Natural killer cell (primary cell): ENCODE measurements at regions not wholly inside any gene's neighbourhood (a gene's known extent, or its start where the extent isn't known, plus 50 kb on each side); places are given as distances from the start of the nearest gene placed in this dataset.
A peak's percentile ranks its signal among the peaks of the same experiment; 100 is the strongest.

Experiments
- ATAC-seq, 3 donors: fragments of 150-1000 bp in 2 of 3; fragments of 200-7000 bp in 1 of 3; cut with Tn5 transposase; 1 replicate in 1 of 3; 2 replicates in 2 of 3; pipeline ENCODE4 v1.10.0; 2021; ENCODE audit warnings: mild to moderate bottlenecking in 2 of 3, moderate library complexity in 2 of 3
- DNase-seq, 2 donors: peaks; one replicate each; pipeline versions ENCODE4 v3.0.0 to v3.0.0-alpha.2; 2013 to 2021; ENCODE audit warnings: mixed read lengths in 1 of 2
- H3K27ac ChIP-seq: one replicate; pipeline ENCODE4 v1.5.1; 2013; ENCODE audit warnings: mild to moderate bottlenecking, low read length
- H3K27me3 ChIP-seq: one replicate; pipeline ENCODE4 v1.6.1; 2013; ENCODE audit warnings: low read length; ENCODE audit not compliant: control insufficient read depth, insufficient read depth
- H3K36me3 ChIP-seq: one replicate; pipeline ENCODE4 v1.6.1; 2013; ENCODE audit warnings: low read length; ENCODE audit not compliant: control insufficient read depth, insufficient read depth
- H3K4me1 ChIP-seq: one replicate; pipeline ENCODE4 v1.6.1; 2013; ENCODE audit warnings: low read length; ENCODE audit not compliant: control insufficient read depth, insufficient read depth
- H3K4me3 ChIP-seq: one replicate; pipeline ENCODE4 v1.5.1; 2013; ENCODE audit warnings: low read length
- H3K9me3 ChIP-seq: one replicate; pipeline ENCODE4 v1.6.1; 2013; ENCODE audit warnings: low read length; ENCODE audit not compliant: control insufficient read depth, insufficient read depth
- H3K27ac Mint-ChIP-seq, 2 donors: one replicate each; pipeline ENCODE4 v1.8.0; 2022; ENCODE audit warnings: mild to moderate bottlenecking in 2 of 2, mixed read lengths in 2 of 2, moderate library complexity in 1 of 2
- H3K27me3 Mint-ChIP-seq, 2 donors: one replicate each; pipeline ENCODE4 v1.8.0; 2022; ENCODE audit warnings: low read depth in 2 of 2, mixed read lengths in 2 of 2
- H3K36me3 Mint-ChIP-seq: one replicate; pipeline ENCODE4 v1.8.0; 2022; ENCODE audit warnings: mixed read lengths
- H3K4me1 Mint-ChIP-seq, 2 donors: one replicate each; pipeline ENCODE4 v1.8.0; 2022; ENCODE audit warnings: mixed read lengths in 2 of 2
- H3K4me3 Mint-ChIP-seq: one replicate; pipeline ENCODE4 v1.8.0; 2022; ENCODE audit warnings: mild to moderate bottlenecking, moderate library complexity, mixed read lengths
- H3K9me3 Mint-ChIP-seq, 2 donors: one replicate each; pipeline ENCODE4 v1.8.0; 2022; ENCODE audit warnings: mixed read lengths in 2 of 2
- WGBS: methylation state at CpG from one replicate; pipeline ENCODE4 v1.1.7; 2013; ENCODE audit warnings: missing lambda C conversion rate; ENCODE audit not compliant: insufficient coverage; 5-methylcytosine and 5-hydroxymethylcytosine counted together
- intact Hi-C: fragments of 100-400 bp; cut with micrococcal nuclease; formaldehyde crosslinking; loops from one replicate; pipeline ENCODE4 v1.14.2; 2022
- TF ChIP-seq, protein P1 (sequence below): fragments of 200-600 bp; IDR thresholded peaks from one replicate; pipeline ENCODE4 v1.8.0; 2022; ENCODE audit warnings: antibody characterized with exemption

DNA sequence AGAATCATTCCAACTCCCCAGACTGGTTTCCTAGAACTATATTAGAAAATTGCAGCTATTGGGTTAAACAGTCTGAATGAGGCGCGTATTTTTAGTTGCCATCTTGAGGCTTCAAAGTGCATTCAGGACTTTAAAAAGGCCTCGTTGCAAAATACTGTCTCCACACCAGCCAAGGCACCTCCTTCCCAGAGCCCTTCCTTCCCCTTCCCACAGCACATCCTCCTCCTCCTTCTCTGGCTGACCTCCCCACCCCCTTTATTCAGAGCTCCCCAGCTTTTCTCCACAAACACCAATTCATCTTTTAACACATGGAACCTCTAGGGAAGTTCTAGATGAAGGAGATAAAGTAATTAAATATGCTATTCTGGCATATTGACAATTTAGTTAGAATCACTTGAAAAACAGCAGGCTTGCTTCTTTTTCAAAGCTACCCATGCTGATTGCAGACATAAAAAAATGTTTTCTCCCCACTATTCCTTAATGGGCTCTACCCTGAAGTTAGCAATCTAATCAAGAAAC, 90.3 kb downstream of the RTP5 start:
- H3K36me3 ChIP-seq, result no peaks in the 10 kb centered on the region
- Mint-ChIP-seq H3K4me1 (peaks cover 0 to 19% of the 10 kb centered on the region in 2 donors), H3K36me3 (no peaks in the 10 kb centered on the region), H3K27ac (peak overlapping the region in 1 of 2 donors; percentile 54), H3K4me3 (no peak overlapping the region), H3K9me3 (no peaks in the 10 kb centered on the region), H3K27me3 (peaks cover 0 to 2% of the 10 kb centered on the region in 2 donors)
- H3K9me3 ChIP-seq, result peaks cover 4% of the 10 kb centered on the region
- intact Hi-C loops, result no loop called here
- no peak overlapping the region for H3K4me3 ChIP-seq
- no peaks in the 10 kb centered on the region for H3K27me3 ChIP-seq
- TF ChIP-seq, protein P1, sequence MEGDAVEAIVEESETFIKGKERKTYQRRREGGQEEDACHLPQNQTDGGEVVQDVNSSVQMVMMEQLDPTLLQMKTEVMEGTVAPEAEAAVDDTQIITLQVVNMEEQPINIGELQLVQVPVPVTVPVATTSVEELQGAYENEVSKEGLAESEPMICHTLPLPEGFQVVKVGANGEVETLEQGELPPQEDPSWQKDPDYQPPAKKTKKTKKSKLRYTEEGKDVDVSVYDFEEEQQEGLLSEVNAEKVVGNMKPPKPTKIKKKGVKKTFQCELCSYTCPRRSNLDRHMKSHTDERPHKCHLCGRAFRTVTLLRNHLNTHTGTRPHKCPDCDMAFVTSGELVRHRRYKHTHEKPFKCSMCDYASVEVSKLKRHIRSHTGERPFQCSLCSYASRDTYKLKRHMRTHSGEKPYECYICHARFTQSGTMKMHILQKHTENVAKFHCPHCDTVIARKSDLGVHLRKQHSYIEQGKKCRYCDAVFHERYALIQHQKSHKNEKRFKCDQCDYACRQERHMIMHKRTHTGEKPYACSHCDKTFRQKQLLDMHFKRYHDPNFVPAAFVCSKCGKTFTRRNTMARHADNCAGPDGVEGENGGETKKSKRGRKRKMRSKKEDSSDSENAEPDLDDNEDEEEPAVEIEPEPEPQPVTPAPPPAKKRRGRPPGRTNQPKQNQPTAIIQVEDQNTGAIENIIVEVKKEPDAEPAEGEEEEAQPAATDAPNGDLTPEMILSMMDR, result no peak
- no peak overlapping the region for H3K27ac ChIP-seq
- H3K4me1 ChIP-seq, result peaks cover 5% of the 10 kb centered on the region
- no peak for DNase-seq
- 83% methylated on average over 3 of the region's 3 CpGs for WGBS
- no peak for ATAC-seq

DNA sequence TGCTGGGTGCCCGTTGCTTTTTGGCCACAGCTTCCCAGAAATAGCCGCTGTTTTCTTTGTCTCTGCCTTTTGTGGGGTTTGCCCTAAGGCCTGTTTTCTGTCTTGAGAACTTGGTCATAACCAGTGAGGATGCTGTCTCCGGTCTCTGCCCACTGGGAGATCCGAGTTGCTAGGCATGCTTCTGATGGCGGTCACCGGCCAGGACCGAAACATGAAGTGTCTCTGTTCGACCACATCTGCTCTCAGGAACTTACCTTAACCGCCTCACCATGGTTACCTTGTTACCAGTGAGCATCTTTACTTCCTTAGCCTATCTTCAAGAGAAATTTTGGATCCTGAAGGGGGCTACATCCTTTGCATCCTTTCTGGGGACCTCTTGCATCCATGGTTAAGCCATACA, 91.9 kb downstream of the RTP5 start:
- Histone ChIP-seq H3K9me3 (peaks cover 4% of the 10 kb centered on the region), H3K27me3 (no peaks in the 10 kb centered on the region), H3K4me1 (peaks cover 13% of the 10 kb centered on the region), H3K36me3 (no peaks in the 10 kb centered on the region), H3K4me3 (no peak overlapping the region), H3K27ac (no peak overlapping the region)
- Mint-ChIP-seq H3K27me3 (no peaks in the 10 kb centered on the region), H3K9me3 (no peaks in the 10 kb centered on the region), H3K4me1 (peaks cover 9 to 32% of the 10 kb centered on the region in 2 donors), H3K27ac (no peak overlapping the region), H3K4me3 (no peak overlapping the region), H3K36me3 (no peaks in the 10 kb centered on the region)
- no peak for ATAC-seq
- intact Hi-C loops, result no loop called here
- TF ChIP-seq, protein P1, result no peak
- 96% methylated on average over 9 of the region's 9 CpGs for WGBS
- no peak for DNase-seq

DNA sequence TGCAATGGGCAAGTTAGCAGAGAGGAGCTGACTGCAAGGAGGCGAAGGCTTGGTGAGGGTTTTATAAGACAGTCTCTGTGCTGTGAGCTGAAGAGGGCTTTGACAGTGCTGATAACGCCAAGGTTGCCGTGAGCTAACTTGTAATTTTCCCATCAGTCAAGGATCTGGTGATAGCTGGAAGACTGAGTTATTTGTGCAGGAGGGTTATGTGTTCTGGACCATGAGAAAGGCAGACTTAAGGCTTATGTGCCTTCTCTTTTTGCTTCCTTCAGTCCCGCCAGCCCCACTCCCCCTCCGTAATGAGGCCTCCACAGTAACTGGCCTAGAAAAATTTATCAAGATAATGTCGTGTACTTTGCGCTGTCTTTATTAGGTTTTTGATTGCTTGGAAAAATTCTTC, 94.6 kb downstream of the RTP5 start:
- TF ChIP-seq, protein P1, result no peak
- ATAC-seq (no peak), DNase-seq (no peak)
- Mint-ChIP-seq H3K4me1 (peaks cover 16 to 39% of the 10 kb centered on the region in 2 donors), H3K27ac (peak overlapping the region in 1 of 2 donors; percentile 10), H3K4me3 (no peak overlapping the region), H3K36me3 (no peaks in the 10 kb centered on the region), H3K27me3 (no peaks in the 10 kb centered on the region), H3K9me3 (no peaks in the 10 kb centered on the region)
- Histone ChIP-seq H3K9me3 (no peaks in the 10 kb centered on the region), H3K27me3 (no peaks in the 10 kb centered on the region), H3K4me1 (peaks cover 23% of the 10 kb centered on the region), H3K4me3 (no peak overlapping the region), H3K27ac (no peak overlapping the region), H3K36me3 (no peaks in the 10 kb centered on the region)
- intact Hi-C loops, result no loop called here
- WGBS, result 96% methylated on average over 5 of the region's 7 CpGs

DNA sequence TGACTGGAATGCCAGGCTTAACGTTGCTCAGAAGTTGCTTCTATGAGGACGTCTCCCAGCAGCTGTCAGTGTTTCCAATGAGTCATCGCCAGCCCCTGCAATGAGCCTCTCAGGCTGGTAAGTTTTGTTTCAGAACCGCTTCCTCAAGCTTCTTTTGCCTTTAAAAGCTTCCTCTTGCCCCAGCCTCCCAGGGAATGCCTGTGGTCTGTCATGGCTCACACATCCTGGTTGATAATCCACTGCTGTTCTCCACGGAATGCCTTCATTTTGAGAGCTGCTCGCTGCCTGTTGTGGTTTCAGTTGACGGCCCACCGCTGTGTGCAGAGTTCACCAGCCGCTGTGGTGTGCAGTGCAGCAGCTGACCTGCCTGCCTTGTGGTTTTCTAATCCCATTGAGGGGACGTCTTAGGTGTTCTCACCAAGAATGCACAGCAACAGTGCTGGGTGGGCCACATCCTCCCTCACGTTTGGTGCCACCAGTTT, 96.4 kb downstream of the RTP5 start:
- Histone ChIP-seq H3K27ac (peak overlapping the region; percentile 44), H3K36me3 (no peaks in the 10 kb centered on the region), H3K27me3 (no peaks in the 10 kb centered on the region), H3K4me1 (peaks cover 23% of the 10 kb centered on the region), H3K4me3 (peak overlapping the region; percentile 6), H3K9me3 (no peaks in the 10 kb centered on the region)
- H3K4me1 Mint-ChIP-seq, result peaks cover 16 to 37% of the 10 kb centered on the region in 2 donors
- TF ChIP-seq, protein P1, result no peak
- intact Hi-C loops, result no loop called here
- H3K27ac Mint-ChIP-seq, result peak overlapping the region; percentile 73 to 80
- no peaks in the 10 kb centered on the region for H3K9me3 Mint-ChIP-seq
- H3K36me3 Mint-ChIP-seq, result no peaks in the 10 kb centered on the region
- peak overlapping the region; percentile 79 for H3K4me3 Mint-ChIP-seq
- H3K27me3 Mint-ChIP-seq, result no peaks in the 10 kb centered on the region
- under 1% methylated on average over 11 of the region's 11 CpGs for WGBS
- ATAC-seq (peak; percentile 84 to 94 (median 86)), DNase-seq (peak; percentile 52 to 66)
